ENCODE measurements at regions not wholly inside any gene's neighbourhood (a gene's known extent, or its start where the extent isn't known, plus 50 kb on each side); places are given as distances from the start of the nearest gene placed in this dataset.

DNA sequence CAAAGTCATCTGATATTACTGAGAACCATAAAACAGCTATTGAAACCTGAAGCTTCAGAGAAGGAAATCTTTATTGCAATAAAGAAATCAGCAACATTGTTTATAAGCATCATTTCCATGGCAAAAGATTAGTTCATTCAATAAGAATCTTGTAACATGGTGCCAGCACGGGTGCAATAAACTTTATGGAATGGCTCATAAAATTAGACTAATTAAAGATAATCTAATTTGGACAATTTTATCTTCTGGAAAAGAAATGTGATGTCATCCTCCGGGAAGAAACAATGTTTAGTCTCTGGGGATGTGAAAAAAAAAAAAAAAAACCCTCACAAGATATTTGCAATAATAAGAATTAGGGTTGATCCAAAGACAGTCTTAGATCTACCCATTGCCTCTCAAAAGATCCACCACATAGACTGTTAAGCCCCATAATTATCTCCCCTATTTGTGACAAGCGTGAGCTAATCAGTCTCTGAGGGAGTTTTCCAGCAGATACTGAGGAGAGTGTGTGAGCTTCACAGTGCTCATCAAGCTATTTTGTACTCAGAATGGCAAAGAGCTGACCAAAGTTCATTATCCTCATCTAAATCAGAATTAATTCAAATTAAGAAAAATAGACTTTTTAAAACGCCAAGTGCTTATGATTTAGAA is 297.0 kb upstream of the EDNRB start:
- H3K4me3 ChIP-seq: no peak overlapping the region
- H3K9me3 ChIP-seq: no peaks in the 10 kb centered on the region
- peaks cover 31% of the 10 kb centered on the region for H3K27me3 ChIP-seq
- no peaks in the 10 kb centered on the region for H3K36me3 ChIP-seq
- DNase-seq: no peak

DNA sequence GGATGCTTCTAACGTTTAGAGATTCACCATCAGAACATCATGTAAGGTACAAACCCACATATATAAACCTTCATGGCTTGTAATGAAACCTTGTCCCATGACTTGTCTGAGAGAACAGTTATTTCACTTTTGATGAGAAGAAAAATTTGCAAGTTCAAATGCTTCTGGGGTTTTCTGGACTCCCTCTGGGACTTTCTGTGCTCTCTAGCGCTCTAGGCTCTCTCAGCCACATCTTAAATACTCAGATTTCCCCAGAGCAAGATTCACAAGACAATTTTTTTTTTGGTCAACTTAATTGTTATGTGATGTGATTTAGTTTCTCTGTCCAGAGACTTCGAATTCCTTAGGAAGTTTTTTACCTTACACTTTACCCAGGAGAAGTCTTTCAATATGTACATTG is 282.8 kb upstream of the EDNRB start:
- H3K9me3 ChIP-seq: no peaks in the 10 kb centered on the region
- DNase-seq: no peak
- no peaks in the 10 kb centered on the region for H3K27me3 ChIP-seq
- no peaks in the 10 kb centered on the region for H3K36me3 ChIP-seq
- no peak overlapping the region for H3K4me3 ChIP-seq

DNA sequence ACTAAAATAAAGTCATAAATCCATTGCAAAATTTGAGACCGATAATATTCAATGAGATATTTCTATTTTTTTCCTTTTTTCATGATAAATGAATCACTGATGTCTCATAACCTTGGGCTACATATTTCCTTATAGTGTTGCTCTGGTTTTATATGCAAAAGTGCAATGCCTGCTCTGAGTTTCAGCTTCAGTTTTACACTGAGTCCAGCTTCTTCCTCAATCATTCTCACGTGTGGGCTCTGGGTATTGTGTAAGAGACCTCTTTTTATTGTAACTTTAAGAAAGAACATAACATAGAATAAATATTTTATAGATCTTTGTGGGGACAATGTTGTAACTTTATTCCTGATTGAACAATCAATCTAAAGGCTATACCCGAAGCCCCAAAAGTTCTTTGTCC is 280.2 kb upstream of the EDNRB start:
- Histone ChIP-seq H3K4me3 (no peak overlapping the region), H3K9me3 (no peaks in the 10 kb centered on the region), H3K36me3 (no peaks in the 10 kb centered on the region), H3K27me3 (no peaks in the 10 kb centered on the region)
- DNase-seq: no peak

DNA sequence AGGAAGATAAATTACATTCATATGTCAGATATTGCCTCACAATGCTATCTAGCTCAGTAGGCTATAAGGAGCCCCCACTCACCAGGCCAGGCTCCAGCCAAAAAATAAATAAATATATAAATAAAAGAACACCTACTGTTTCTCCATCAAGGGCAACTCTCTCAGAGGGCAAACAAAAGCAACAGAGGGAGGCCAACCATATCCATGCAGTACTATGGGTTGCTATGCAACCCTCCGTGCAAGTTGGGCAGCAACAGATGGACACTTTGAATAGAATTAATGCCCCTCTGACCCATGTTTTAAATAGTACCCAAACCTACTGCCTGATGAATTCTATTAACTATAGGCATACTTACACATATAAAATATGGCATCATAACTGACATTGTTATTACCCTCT is 279.8 kb upstream of the EDNRB start:
- no peaks in the 10 kb centered on the region for H3K9me3 ChIP-seq
- no peak for DNase-seq
- no peak overlapping the region for H3K4me3 ChIP-seq
- no peaks in the 10 kb centered on the region for H3K27me3 ChIP-seq
- H3K36me3 ChIP-seq: no peaks in the 10 kb centered on the region

DNA sequence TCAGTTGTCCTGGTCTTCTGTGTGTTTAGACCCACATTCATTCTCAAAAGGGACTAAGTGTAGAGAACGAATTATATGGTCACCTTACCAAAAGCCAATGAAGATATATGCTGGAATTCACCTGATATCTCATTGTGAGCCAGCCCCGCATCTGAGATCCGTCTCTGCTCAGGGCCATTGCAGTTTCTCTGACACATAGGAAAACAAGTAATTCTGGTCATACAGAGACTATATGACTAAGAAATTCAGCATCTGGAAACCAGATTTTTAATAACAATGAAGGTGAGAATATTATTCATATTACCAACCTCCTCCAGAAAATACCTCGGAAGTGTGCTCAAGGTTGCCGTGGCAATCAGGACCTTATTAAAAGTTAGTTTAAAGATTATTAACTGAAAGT is 278.6 kb upstream of the EDNRB start:
- no peak overlapping the region for H3K4me3 ChIP-seq
- no peak for DNase-seq
- no peaks in the 10 kb centered on the region for H3K9me3 ChIP-seq
- no peaks in the 10 kb centered on the region for H3K36me3 ChIP-seq
- H3K27me3 ChIP-seq: no peaks in the 10 kb centered on the region

DNA sequence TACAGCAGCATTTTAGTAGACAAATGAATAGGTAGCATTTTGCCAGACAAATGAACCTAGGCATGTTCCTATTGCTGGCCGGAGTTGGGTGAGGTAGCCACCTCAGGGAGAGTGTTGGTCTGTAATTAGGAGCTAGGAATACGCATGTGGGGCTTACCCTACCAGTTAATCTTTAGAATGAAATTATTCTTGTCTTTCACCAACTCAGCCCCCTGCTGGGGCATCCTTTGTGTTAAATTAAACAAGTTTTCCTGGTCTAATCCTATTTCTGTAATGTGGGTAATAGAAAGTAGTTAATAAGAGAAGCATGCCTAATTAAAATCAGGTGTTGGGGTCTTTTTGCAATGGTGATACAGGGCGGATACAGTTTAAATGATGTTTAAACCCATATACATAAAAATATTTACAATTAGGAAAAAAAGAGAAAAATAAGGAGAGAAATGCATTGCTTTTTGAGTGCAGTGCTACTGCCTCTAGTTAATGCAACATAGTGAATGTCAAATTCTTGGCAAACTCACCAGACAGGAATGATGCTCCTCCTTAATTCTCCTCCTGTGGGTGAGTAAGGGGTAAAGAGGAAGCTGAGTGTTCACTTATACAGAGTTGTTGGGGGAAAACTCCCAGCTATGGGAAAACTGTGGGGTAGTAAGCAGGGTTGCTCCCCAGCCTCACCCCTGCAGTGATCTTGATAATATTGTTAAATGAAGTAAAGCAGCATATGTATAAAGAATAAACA is 276.4 kb upstream of the EDNRB start:
- no peak for DNase-seq

DNA sequence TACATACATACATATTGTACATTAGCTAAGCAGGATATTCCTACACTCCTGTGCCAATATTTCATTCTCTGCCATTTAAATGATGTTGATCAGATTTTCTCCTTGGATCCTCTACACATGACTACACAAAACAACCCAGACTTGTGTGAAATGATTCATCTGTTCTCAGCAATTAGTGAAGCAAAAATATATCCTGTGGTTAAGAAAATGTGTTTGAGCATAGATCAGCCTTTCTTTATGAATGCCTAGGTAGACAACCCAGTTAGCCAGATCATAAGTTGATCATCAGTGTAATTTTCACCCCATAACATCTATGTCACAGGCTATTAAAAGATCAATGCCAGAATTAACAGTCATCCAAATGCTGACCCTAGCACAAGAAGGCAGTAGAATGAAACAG is 275.2 kb upstream of the EDNRB start:
- no peaks in the 10 kb centered on the region for H3K9me3 ChIP-seq
- no peak for DNase-seq
- no peak overlapping the region for H3K4me3 ChIP-seq
- no peaks in the 10 kb centered on the region for H3K36me3 ChIP-seq
- no peaks in the 10 kb centered on the region for H3K27me3 ChIP-seq

More for the DNA sequence above, 276.4 kb upstream of the EDNRB start:
- Histone ChIP-seq H3K9me3 (no peaks in the 10 kb centered on the region), H3K27me3 (no peaks in the 10 kb centered on the region), H3K36me3 (no peaks in the 10 kb centered on the region), H3K4me3 (no peak overlapping the region)

DNA sequence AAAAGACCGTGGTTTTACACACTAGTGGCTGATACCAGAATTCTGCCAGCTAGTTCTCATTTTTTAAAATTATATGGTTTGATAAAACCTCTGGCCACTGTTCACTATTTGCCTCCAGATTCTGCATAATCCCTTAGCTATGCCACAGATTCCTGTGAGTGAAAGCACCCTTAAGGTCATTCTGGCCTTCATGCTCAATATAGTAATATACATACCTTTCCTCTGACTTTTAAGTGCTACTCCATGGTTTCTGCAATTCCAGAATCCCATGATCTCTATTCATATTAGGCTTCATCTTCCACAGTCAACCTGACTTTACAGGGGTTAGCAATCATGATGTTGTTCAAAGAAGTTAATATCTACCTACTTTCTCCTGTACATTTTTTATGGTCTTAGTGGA is 274.1 kb upstream of the EDNRB start:
- Histone ChIP-seq H3K4me3 (no peak overlapping the region), H3K27me3 (no peaks in the 10 kb centered on the region; the same call in 1 of the 2 replicates), H3K36me3 (no peaks in the 10 kb centered on the region), H3K9me3 (no peaks in the 10 kb centered on the region)
- no peak for DNase-seq

DNA sequence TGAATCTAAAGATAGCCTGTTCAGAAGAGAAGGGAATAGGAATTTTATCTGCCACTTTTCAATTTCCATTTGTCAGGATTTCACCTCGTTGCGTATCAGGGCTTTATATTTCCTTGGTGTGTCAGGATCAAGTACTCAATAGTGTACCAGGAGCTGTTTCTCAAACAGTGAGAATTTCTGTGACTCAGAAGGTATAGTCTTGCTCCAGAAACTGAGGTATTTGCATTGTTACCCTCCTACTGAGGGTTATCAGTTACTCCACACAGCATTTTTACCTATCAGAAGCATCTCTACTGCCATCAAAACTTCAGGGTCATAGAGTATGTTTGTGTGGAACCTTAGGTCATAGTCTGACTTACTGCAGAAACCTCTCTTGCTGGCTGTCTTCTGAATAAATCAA is 271.7 kb upstream of the EDNRB start:
- Histone ChIP-seq H3K27me3 (no peaks in the 10 kb centered on the region; the same call in 1 of the 2 replicates), H3K36me3 (no peaks in the 10 kb centered on the region), H3K9me3 (no peaks in the 10 kb centered on the region), H3K4me3 (no peak overlapping the region)
- no peak for DNase-seq

DNA sequence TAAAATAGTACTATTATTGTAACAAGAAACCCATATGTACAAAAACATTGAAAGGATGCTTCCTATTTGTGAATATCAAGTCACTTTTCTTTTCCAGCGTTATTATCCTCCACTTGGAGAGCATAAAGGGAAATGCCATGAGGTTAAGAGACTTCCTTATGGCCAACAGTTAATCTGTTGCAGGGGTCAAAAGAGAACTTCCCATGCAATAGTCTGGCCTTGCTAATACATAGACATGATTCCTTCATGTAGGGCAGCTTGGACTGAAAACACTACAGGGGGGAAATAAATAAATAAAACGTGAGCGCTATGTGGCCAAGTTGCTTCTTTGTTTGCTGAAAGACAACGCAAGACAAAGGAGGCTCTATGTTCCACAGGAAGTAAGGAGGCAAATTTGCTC is 269.1 kb upstream of the EDNRB start:
- no peak for DNase-seq
- Histone ChIP-seq H3K27me3 (no peaks in the 10 kb centered on the region; the same call in 1 of the 2 replicates), H3K36me3 (no peaks in the 10 kb centered on the region), H3K9me3 (no peaks in the 10 kb centered on the region), H3K4me3 (no peak overlapping the region)

DNA sequence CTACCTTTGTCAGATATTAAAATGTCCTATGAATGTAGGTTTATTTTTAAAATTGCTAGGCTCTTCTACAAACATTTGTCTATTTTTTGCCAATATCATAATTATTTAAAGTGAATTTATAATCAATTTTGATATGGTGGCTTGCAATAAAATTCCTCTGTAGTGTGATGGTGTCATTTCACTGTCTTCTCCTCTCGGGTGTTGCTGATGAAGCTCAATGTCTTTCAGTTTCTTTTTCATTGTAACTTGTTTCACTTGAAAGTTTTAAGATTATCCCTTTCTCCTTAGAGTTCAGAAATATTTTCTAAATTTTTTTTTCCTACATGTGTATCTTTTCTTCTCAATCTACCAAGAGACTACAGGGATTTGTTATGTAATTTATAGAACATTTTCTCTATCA is 267.1 kb upstream of the EDNRB start:
- no peaks in the 10 kb centered on the region for H3K36me3 ChIP-seq
- H3K4me3 ChIP-seq: no peak overlapping the region
- no peak for DNase-seq
- no peaks in the 10 kb centered on the region for H3K9me3 ChIP-seq
- H3K27me3 ChIP-seq: no peaks in the 10 kb centered on the region; the same call in 1 of the 2 replicates

DNA sequence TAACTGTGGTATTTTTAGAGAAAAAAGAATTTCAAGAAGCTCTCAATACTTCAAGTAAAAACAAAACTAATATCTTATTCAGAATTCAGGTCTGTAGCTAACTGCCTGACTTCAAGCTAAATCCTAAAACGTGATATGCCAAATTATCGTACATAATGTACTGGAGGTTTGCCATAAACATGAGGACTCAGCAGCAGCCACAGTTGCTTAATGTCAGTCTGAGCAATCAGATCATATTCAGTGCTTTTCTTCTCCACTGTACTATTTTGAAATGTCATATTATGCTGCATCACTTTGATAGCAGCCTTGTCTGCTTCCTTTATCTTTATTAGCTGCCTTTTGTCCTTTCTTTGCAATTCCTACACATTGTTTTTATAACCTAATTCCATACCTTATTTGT is 265.1 kb upstream of the EDNRB start:
- Histone ChIP-seq H3K27me3 (no peaks in the 10 kb centered on the region; the same call in 1 of the 2 replicates), H3K4me3 (no peak overlapping the region), H3K9me3 (no peaks in the 10 kb centered on the region), H3K36me3 (no peaks in the 10 kb centered on the region)
- DNase-seq: no peak

DNA sequence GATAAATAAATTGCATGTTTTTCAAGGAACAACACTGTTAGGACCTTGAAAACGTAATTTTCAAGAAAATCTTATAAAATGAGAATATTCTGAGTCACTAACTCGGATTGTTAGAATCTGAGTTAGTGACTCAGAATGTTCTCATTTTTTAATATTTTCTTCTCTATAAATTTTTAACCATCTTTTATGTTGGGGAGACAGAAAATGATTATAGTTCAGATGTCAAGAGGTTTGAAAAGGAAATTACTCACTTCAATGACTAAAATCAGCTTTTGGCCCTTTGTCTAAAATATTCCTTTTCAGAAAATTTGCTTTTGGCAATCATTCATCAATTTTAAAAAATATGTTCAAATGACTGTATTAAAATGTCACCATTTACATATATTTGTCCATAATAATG is 264.2 kb upstream of the EDNRB start:
- Histone ChIP-seq H3K36me3 (no peaks in the 10 kb centered on the region), H3K9me3 (no peaks in the 10 kb centered on the region), H3K27me3 (no peaks in the 10 kb centered on the region), H3K4me3 (no peak overlapping the region)
- no peak for DNase-seq

DNA sequence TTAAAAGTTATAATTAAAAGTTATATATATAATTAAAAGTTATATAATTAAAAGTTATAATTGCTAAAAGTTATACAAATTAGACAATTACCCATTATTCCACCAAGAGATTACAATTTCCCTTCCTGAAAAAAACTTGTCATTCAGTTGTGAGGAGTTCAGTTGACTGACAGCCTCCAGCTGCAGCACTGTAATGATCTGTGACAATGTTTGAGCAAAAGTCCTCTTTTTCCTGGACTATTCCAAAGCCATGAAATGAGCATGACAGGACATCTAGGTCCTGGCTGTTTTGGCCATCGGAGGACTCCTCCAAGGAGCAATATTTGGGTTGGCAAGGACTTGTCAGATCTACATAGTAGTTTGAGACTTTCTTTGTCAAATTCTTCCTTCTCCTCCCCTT is 258.7 kb upstream of the EDNRB start:
- DNase-seq: no peak
- Histone ChIP-seq H3K27me3 (no peaks in the 10 kb centered on the region), H3K36me3 (no peaks in the 10 kb centered on the region), H3K9me3 (no peaks in the 10 kb centered on the region), H3K4me3 (no peak overlapping the region)

DNA sequence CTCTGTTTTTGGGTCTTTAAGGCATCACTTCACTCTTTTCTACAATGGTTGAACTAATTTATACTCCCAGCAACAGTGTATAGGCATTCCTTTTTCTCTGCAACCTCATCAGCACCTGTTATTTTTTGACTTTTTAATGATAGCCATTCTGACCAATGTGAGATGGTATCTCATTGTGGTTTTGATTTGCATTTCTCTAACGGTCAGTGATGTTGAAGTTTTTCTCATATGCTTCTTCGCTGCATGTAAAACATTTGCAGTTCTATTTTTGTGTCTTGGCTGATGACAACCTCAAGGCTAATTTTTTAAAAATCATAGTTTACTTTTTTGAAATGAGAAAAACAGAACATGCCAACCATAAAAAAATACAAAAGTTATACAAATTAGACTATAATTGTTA is 258.2 kb upstream of the EDNRB start:
- no peak for DNase-seq
- H3K9me3 ChIP-seq: no peaks in the 10 kb centered on the region
- H3K36me3 ChIP-seq: no peaks in the 10 kb centered on the region
- no peak overlapping the region for H3K4me3 ChIP-seq
- H3K27me3 ChIP-seq: no peaks in the 10 kb centered on the region

DNA sequence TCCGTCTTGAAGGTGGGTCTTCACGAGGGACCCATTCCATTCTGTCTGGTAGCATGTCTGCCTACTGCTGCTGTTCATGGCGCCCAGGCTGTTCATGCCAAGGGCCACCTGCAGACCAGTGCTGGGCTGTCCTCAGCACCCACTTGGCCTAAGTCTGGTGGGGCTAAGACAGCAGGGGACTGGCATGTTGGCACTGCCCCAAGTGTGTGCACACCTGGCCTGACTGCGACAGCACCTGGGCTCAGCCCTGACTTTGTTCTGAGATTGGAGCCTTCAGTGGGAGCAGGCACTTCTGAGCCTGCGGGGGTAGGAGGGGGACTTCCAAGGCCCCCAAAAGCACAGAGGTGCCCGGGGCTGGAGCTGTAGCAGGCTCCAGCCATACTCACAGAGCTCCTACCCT is 250.8 kb upstream of the EDNRB start:
- H3K4me3 ChIP-seq: no peak overlapping the region
- DNase-seq: no peak

DNA sequence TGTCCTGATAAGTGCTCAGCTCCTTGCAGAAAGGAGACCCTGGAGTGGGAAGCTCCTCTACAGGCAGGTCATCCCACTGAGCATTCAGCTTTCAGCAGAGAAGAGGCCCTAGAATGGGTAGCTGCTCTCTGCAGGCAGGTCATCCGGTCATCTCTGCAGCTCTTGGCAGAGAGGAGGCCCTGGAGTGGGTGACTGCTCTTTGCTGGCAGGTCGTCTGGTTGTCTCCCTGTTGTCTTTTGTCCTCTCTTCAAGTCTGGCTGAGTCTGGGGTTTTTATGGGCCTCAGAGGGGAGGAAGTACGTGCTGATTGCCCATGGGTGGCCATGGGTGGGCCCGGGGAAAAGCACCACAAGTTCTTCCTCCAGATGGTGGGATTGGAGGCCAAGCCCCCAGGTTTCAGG is 250.3 kb upstream of the EDNRB start:
- Histone ChIP-seq H3K36me3 (no peaks in the 10 kb centered on the region), H3K27me3 (no peaks in the 10 kb centered on the region), H3K4me3 (no peak overlapping the region), H3K9me3 (no peaks in the 10 kb centered on the region; the same call in 1 of the 2 replicates)
- no peak for DNase-seq

More for the DNA sequence above, 250.8 kb upstream of the EDNRB start:
- H3K9me3 ChIP-seq: no peaks in the 10 kb centered on the region; the same call in 1 of the 2 replicates
- no peaks in the 10 kb centered on the region for H3K27me3 ChIP-seq
- no peaks in the 10 kb centered on the region for H3K36me3 ChIP-seq

DNA sequence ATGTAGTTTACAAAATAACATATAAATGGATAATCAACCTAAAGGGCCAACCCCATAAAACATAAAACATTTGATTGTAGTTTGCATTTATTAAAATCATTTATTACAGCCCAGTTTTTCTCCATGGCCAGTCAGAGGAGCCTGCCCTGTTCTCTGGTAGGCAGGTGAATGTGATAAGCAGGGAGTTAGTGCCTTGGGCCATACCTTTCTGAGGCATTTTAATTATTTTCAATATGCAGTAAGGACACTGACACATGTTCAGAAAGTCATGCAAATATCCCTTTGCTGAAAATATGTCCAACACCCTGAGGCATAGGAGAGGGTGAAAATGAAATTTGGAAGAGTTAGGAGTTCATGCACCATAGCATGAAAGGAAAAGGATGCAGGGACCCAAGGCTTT is 242.6 kb upstream of the EDNRB start:
- no peaks in the 10 kb centered on the region for H3K9me3 ChIP-seq
- H3K27me3 ChIP-seq: no peaks in the 10 kb centered on the region
- no peak for DNase-seq
- H3K4me3 ChIP-seq: no peak overlapping the region
- H3K36me3 ChIP-seq: no peaks in the 10 kb centered on the region

Measured in MG63 (cell line).